ENCODE measurements at regions not wholly inside any gene's neighbourhood (a gene's known extent, or its start where the extent isn't known, plus 50 kb on each side); places are given as distances from the start of the nearest gene placed in this dataset.

DNA sequence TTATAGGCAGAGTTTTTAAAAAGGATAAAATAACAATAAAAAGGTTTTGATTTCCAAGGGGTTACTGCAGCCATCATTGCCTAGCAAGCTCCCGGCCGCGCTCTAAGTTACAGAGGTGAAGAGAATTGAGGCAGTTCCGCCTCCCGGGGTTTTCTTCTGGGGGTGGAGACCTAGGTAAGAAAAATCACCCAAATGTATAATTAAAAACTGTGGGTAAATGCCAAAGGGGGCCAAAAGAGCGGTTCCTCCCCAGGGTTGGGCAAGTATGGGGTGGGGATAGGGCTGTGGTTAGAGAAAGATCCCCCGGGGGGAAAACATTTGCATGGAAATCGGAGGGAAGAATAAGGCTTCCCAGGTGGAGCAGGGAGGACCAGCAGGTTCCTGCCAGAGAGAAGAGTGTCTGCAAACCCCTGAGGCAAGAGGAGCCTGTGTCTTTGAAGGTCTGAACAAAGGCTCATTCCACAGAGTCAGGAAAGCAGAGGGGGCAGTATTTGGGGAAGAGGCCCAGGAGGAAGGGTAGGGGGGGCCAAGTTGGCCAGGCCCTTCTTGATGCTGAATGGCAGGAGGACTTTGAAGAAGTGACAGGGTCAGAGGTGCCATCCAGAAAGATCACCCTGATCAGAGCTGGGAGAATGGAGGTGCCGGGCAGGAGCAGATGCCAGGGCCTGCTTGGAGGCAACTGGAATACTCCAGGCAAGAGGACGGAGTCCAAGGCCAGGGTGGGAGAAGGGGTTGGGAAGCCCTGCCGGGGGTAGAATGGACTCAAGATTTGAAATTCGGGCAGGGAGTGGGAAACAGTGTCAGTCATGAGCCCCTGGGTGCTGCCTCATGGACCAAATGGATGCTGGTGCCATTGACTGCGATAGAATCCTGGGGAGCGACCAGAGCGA lies 152.9 kb upstream of the RGMA start (continued):
- TF ChIP-seq, protein P1, sequence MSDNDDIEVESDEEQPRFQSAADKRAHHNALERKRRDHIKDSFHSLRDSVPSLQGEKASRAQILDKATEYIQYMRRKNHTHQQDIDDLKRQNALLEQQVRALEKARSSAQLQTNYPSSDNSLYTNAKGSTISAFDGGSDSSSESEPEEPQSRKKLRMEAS (IDR thresholded peaks at IDR 0.05; ENCODE audit: low read depth, low read length), result no peak
- TF ChIP-seq, protein P2, sequence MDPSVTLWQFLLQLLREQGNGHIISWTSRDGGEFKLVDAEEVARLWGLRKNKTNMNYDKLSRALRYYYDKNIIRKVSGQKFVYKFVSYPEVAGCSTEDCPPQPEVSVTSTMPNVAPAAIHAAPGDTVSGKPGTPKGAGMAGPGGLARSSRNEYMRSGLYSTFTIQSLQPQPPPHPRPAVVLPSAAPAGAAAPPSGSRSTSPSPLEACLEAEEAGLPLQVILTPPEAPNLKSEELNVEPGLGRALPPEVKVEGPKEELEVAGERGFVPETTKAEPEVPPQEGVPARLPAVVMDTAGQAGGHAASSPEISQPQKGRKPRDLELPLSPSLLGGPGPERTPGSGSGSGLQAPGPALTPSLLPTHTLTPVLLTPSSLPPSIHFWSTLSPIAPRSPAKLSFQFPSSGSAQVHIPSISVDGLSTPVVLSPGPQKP (IDR thresholded peaks at IDR 0.05; ENCODE audit: low read depth, low read length), result no peak

DNA sequence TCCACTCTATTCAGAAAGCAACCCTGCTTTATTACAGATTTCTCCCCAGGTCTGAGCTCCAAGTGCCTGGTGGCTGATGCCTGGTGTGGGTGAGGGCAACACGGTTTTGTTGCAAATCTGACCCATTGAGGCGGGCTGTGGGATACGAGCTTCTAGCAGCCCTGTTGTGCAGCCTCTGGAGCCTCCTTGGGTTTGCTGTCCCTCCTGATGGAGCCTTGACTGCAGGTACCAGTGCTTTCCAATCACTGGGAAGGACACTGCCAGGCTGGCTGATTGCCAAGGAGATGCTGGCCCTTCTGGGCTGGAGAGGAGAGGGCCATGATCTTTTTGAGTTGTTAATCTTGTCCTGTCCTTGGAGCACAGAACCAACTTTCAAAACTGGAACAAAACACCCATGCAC lies 151.0 kb upstream of the RGMA start:
- DNase-seq (ENCODE audit: low read depth, low spot score) (no peak), FAIRE-seq (no peak), ATAC-seq (no peak)
- Histone ChIP-seq H3K36me3 (ENCODE audit: control insufficient read depth in 2 of 2, insufficient read depth in 2 of 2, low read length in 1 of 2) (no peaks in the 10 kb centered on the region), H3K27me3 (replicated peaks in 1 of 2; ENCODE audit: control insufficient read depth in 2 of 2, insufficient read depth in 2 of 2, low read length in 1 of 2) (no peaks in the 10 kb centered on the region; a peak in 1 of 4 replicates), H3K27ac (ENCODE audit: control insufficient read depth, insufficient read depth) (no peak overlapping the region), H3K4me3 (no peak overlapping the region), H2AFZ (ENCODE audit: control insufficient read depth, low read depth, low read length) (no peak overlapping the region), H3K9ac (ENCODE audit: control insufficient read depth, insufficient read depth, low read length) (no peak overlapping the region), H3K4me1 (ENCODE audit: control insufficient read depth, insufficient read depth, low read length) (no peaks in the 10 kb centered on the region), H3K79me2 (ENCODE audit: control insufficient read depth, insufficient read depth, low read length) (no peaks in the 10 kb centered on the region), H3K4me2 (ENCODE audit: control insufficient read depth, insufficient read depth) (no peak overlapping the region), H3K9me3 (replicated peaks; ENCODE audit: control insufficient read depth, insufficient read depth, low read length) (no peaks in the 10 kb centered on the region), H4K20me1 (ENCODE audit: control insufficient read depth, insufficient read depth) (no peaks in the 10 kb centered on the region)
- RAD21 ChIA-PET (ENCODE audit: unreplicated experiment), result no interaction called here
- intact Hi-C loops (cut with micrococcal nuclease; ENCODE audit: unreplicated experiment), result no loop called here
- no TSS peak for BruUV-seq (replicated peaks)
- POLR2A ChIA-PET, result no interaction called here
- WGBS (ENCODE audit: insufficient coverage, insufficient replicate concordance, low lambda C conversion rate, missing lambda C conversion rate), result 64% methylated on average over 3 of the region's 3 CpGs
- in situ Hi-C loops (cut with MboI), result no loop called here
- TF ChIP-seq, protein P3, sequence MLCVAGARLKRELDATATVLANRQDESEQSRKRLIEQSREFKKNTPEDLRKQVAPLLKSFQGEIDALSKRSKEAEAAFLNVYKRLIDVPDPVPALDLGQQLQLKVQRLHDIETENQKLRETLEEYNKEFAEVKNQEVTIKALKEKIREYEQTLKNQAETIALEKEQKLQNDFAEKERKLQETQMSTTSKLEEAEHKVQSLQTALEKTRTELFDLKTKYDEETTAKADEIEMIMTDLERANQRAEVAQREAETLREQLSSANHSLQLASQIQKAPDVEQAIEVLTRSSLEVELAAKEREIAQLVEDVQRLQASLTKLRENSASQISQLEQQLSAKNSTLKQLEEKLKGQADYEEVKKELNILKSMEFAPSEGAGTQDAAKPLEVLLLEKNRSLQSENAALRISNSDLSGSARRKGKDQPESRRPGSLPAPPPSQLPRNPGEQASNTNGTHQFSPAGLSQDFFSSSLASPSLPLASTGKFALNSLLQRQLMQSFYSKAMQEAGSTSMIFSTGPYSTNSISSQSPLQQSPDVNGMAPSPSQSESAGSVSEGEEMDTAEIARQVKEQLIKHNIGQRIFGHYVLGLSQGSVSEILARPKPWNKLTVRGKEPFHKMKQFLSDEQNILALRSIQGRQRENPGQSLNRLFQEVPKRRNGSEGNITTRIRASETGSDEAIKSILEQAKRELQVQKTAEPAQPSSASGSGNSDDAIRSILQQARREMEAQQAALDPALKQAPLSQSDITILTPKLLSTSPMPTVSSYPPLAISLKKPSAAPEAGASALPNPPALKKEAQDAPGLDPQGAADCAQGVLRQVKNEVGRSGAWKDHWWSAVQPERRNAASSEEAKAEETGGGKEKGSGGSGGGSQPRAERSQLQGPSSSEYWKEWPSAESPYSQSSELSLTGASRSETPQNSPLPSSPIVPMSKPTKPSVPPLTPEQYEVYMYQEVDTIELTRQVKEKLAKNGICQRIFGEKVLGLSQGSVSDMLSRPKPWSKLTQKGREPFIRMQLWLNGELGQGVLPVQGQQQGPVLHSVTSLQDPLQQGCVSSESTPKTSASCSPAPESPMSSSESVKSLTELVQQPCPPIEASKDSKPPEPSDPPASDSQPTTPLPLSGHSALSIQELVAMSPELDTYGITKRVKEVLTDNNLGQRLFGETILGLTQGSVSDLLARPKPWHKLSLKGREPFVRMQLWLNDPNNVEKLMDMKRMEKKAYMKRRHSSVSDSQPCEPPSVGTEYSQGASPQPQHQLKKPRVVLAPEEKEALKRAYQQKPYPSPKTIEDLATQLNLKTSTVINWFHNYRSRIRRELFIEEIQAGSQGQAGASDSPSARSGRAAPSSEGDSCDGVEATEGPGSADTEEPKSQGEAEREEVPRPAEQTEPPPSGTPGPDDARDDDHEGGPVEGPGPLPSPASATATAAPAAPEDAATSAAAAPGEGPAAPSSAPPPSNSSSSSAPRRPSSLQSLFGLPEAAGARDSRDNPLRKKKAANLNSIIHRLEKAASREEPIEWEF (IDR thresholded peaks at IDR 0.05; ENCODE audit: insufficient replicate concordance, low read depth, low read length), result no peak
- TF ChIP-seq ZNF274 (IDR thresholded peaks at IDR 0.05; ENCODE audit: insufficient read depth, insufficient read length), result no peak
- no peak for TF ChIP-seq ZNF207 (IDR thresholded peaks at IDR 0.05; ENCODE audit: borderline replicate concordance)
- TF ChIP-seq RELA (IDR thresholded peaks at IDR 0.05; ENCODE audit: borderline replicate concordance, partially characterized antibody), result no peak
- TF ChIP-seq HDGF (IDR thresholded peaks at IDR 0.05), result no peak
- TF ChIP-seq TARDBP (IDR thresholded peaks at IDR 0.05; ENCODE audit: borderline replicate concordance), result no peak
- TF ChIP-seq SREBF1 (IDR thresholded peaks at IDR 0.05; ENCODE audit: low read length), result no peak
- no peak for TF ChIP-seq EP300 (IDR thresholded peaks at IDR 0.05; ENCODE audit: borderline replicate concordance in 1 of 2, control insufficient read depth in 1 of 2, low read depth in 2 of 2, low read length in 2 of 2)
- no peak for TF ChIP-seq DPF2 (IDR thresholded peaks at IDR 0.05)
- no peak for TF ChIP-seq MEF2B (IDR thresholded peaks at IDR 0.05; ENCODE audit: partially characterized antibody, poor library complexity, severe bottlenecking)
- TF ChIP-seq KAT2A (conservative IDR thresholded peaks at IDR 0.05; ENCODE audit: control insufficient read depth, low read depth, low read length), result no peak
- TF ChIP-seq, protein P4, sequence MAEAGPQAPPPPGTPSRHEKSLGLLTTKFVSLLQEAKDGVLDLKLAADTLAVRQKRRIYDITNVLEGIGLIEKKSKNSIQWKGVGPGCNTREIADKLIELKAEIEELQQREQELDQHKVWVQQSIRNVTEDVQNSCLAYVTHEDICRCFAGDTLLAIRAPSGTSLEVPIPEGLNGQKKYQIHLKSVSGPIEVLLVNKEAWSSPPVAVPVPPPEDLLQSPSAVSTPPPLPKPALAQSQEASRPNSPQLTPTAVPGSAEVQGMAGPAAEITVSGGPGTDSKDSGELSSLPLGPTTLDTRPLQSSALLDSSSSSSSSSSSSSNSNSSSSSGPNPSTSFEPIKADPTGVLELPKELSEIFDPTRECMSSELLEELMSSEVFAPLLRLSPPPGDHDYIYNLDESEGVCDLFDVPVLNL (IDR thresholded peaks at IDR 0.05; ENCODE audit: low read depth, low read length), result no peak
- SMC1A ChIA-PET (ENCODE audit: uncharacterized antibody, unreplicated experiment), result no interaction called here
- CTCF ChIA-PET, result no interaction called here

Data from GM12878 (cell line).